Body of pancreas (tissue), 4 donors: ENCODE measurements at regions not wholly inside any gene's neighbourhood (a gene's known extent, or its start where the extent isn't known, plus 50 kb on each side); places are given as distances from the start of the nearest gene placed in this dataset.

Source experiments
- ATAC-seq: fragments of 150-250 bp; one replicate; pipeline ENCODE4 v1.9.1; 2016
- DNase-seq, 4 donors: peaks; one replicate each; pipeline ENCODE4 v3.0.0-alpha.2; 2019
- H3K27ac ChIP-seq, 4 donors: fragments of 200-600 bp; sonication (generic); 1 replicate in 3 of 4; 2 replicates in 1 of 4; pipeline versions ENCODE4 v1.5.1 to v1.6.1; 2016 to 2019; ENCODE audit warnings: mild to moderate bottlenecking in 1 of 4, mixed read lengths in 1 of 4, moderate library complexity in 1 of 4
- H3K27me3 ChIP-seq, 2 donors: fragments of 200-600 bp; sonication (generic); one replicate each; pipeline ENCODE4 v1.6.0; 2016; ENCODE audit warnings: mild to moderate bottlenecking in 1 of 2
- H3K36me3 ChIP-seq, 2 donors: fragments of 200-600 bp; sonication (generic); replicated peaks in 1 of 2; 2 replicates each; pipeline ENCODE4 v1.5.1; 2016; ENCODE audit warnings: low read depth in 2 of 2; ENCODE audit not compliant: insufficient read depth in 1 of 2
- H3K4me1 ChIP-seq: fragments of 200-600 bp; sonication (generic); one replicate; pipeline ENCODE4 v1.6.0; 2016
- H3K4me3 ChIP-seq, 2 donors: fragments of 200-600 bp; sonication (generic); 1 replicate in 1 of 2; 2 replicates in 1 of 2; pipeline ENCODE4 v1.5.1; 2016 to 2019
- H3K9me3 ChIP-seq, 3 donors: fragments of 200-600 bp; sonication (generic); 1 replicate in 2 of 3; 2 replicates in 1 of 3; pipeline ENCODE4 v1.5.1; 2016
- CTCF ChIP-seq, 7 experiments: fragments of 450-650 bp in 4 of 7; fragments of 200-600 bp in 3 of 7; sonication (generic) in 3 of 7; IDR thresholded peaks; one replicate each; pipeline ENCODE4 v1.5.1; 2016 to 2019; ENCODE audit warnings: antibody characterized with exemption in 7 of 7
- POLR2A ChIP-seq, 3 donors: fragments of 450-650 bp; IDR thresholded peaks; one replicate each; pipeline ENCODE4 v1.6.1; 2016; ENCODE audit warnings: antibody characterized with exemption in 3 of 3, mild to moderate bottlenecking in 2 of 3
- WGBS, 2 donors: methylation state at CpG; one replicate each; pipeline ENCODE4 v1.1.5; 2017; 5-methylcytosine and 5-hydroxymethylcytosine counted together
- intact Hi-C: fragments of 100-400 bp; cut with DNase I; formaldehyde crosslinking; loops from one replicate; pipeline ENCODE4 v1.15.1; 2023

DNA sequence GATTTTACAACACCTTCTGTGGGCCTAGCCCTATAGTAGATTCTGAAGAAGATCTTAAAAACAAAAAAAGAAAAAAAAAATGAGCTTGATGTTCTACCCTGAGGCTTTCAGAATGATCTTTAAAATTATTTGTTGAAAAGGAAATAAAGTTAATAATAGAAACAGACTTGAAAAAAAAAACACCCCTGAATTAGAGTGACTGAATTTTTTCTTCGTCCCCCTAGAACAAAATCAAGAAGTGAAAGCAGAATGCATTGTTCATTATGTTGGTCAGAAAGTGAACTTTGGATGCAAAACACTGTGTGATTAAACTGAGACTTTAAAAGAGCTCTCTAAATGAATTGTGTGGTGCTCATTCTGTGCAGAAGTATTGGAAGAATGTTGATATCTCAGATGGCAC lies 1384.4 kb upstream of the PIK3C3 start:
- no peak for TF ChIP-seq POLR2A (IDR thresholded peaks at IDR 0.05)
- Histone ChIP-seq H3K4me3 (no peak overlapping the region), H3K9me3 (no peaks in the 10 kb centered on the region), H3K27ac (no peak overlapping the region), H3K27me3 (no peaks in the 10 kb centered on the region), H3K4me1 (peaks cover 19% of the 10 kb centered on the region), H3K36me3 (no peaks in the 10 kb centered on the region)
- ATAC-seq (no peak), DNase-seq (no peak)
- intact Hi-C loops: no loop called here
- WGBS, 2 donors: 74 to 85% methylated on average over 1 of the region's 1 CpG

DNA sequence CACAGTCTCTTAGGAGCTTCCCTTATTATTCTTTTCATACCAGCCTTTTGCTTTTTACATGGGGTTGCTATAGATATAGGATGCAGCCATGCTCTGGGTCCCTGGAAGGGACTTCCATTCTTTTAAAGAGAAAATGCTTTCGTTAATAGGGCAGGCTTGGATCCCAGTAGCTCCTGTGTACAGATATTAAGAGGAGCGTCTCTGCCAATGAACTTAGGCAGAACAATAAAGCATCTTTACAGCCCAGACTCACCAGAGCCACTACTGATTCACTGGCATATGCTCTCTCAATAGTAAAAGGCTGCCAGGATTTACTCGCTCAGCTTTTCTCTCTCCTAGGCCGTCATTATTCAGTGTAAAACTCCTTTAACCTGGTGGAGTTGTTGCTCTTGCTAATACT lies 1385.4 kb upstream of the PIK3C3 start:
- Histone ChIP-seq H3K27ac (no peak overlapping the region), H3K4me3 (no peak overlapping the region), H3K4me1 (peaks cover 28% of the 10 kb centered on the region), H3K36me3 (no peaks in the 10 kb centered on the region), H3K9me3 (no peaks in the 10 kb centered on the region), H3K27me3 (no peaks in the 10 kb centered on the region)
- no peak for ATAC-seq
- DNase-seq: no peak
- no peak for TF ChIP-seq POLR2A (IDR thresholded peaks at IDR 0.05)
- TF ChIP-seq CTCF (IDR thresholded peaks at IDR 0.05): no peak
- 84 to 92% methylated on average over 4 of the region's 4 CpGs for WGBS, 2 donors
- intact Hi-C loops: no loop called here

DNA sequence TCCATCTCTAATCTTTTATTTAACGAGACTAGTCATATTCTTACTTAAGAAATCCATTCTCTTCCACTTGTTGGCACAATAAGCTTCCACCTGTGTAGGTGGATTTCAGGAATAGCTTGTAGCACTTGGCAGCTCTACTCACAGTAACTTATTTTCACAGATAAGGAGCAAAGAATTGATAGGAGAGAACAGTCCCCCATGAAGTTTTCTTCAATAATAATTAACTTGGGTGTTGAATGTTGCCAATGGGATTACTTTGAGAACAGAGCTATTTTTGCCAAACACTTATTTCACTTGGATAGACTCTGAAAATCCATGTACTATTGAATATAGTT lies 1388.6 kb upstream of the PIK3C3 start:
- DNase-seq (peak; percentile 20 to 74 (median 36)), ATAC-seq (peak; percentile 96)
- H3K4me1 ChIP-seq: peaks cover 28% of the 10 kb centered on the region
- TF ChIP-seq POLR2A (IDR thresholded peaks at IDR 0.05): no peak
- no peak for TF ChIP-seq CTCF (IDR thresholded peaks at IDR 0.05)
- intact Hi-C loops: no loop called here
- H3K36me3 ChIP-seq: no peaks in the 10 kb centered on the region
- peak overlapping the region in 3 of 4 donors; percentile 13 to 61 (median 47) for H3K27ac ChIP-seq
- no peaks in the 10 kb centered on the region for H3K27me3 ChIP-seq
- 9 to 19% methylated on average over 1 of the region's 1 CpG for WGBS, 2 donors
- no peak overlapping the region for H3K4me3 ChIP-seq
- H3K9me3 ChIP-seq: no peaks in the 10 kb centered on the region

- Histone ChIP-seq H3K4me3 (no peak overlapping the region), H3K27me3 (no peaks in the 10 kb centered on the region), H3K27ac (peak overlapping the region in 3 of 4 donors; percentile 13 to 61 (median 47)), H3K4me1 (peaks cover 28% of the 10 kb centered on the region), H3K36me3 (no peaks in the 10 kb centered on the region), H3K9me3 (no peaks in the 10 kb centered on the region)
- WGBS, 2 donors: 7 to 22% methylated on average over 2 of the region's 2 CpGs
- DNase-seq (no peak), ATAC-seq (peak; percentile 62)
- intact Hi-C loops: no loop called here
- TF ChIP-seq POLR2A (IDR thresholded peaks at IDR 0.05): no peak
- no peak for TF ChIP-seq CTCF (IDR thresholded peaks at IDR 0.05)
These were observed 1389.1 kb upstream of the PIK3C3 start for GRCh38 chr18:40565805-40566509.

DNA sequence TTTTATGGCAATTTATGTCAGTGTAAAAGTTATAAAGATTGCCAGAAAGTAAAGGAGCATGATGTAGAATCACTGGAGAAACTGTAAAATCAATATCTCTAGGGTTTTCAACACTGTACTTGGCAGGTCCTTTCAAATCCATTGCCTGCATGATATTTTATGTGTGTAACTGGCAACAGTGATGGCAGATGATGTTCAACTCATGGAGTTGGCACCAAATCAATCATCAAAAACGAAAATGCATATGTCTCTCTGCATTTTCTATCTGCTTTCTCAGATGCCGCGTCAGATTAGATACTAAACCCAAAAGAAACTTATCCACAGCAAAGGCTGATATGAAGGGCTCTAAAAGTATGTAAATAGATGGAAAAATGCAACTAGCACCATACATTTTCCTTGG lies 1395.5 kb upstream of the PIK3C3 start:
- H3K27me3 ChIP-seq: no peaks in the 10 kb centered on the region
- H3K4me3 ChIP-seq: no peak overlapping the region
- DNase-seq (no peak), ATAC-seq (no peak)
- intact Hi-C loops: no loop called here
- H3K4me1 ChIP-seq: no peaks in the 10 kb centered on the region
- no peaks in the 10 kb centered on the region for H3K36me3 ChIP-seq
- H3K27ac ChIP-seq: no peak overlapping the region
- TF ChIP-seq POLR2A (IDR thresholded peaks at IDR 0.05): no peak
- no peak for TF ChIP-seq CTCF (IDR thresholded peaks at IDR 0.05)
- no peaks in the 10 kb centered on the region for H3K9me3 ChIP-seq
- WGBS, 2 donors: 65 to 74% methylated on average over 3 of the region's 3 CpGs
